ENCODE measurements at regions not wholly inside any gene's neighbourhood (a gene's known extent, or its start where the extent isn't known, plus 50 kb on each side); places are given as distances from the start of the nearest gene placed in this dataset.

- DNase-seq, result no peak
- H3K27me3 Mint-ChIP-seq (ENCODE audit: insufficient read depth), result no peaks in the 10 kb centered on the region
- no peak overlapping the region for H3K4me3 Mint-ChIP-seq
- H3K36me3 Mint-ChIP-seq (ENCODE audit: low read depth), result no peaks in the 10 kb centered on the region
- H3K4me1 Mint-ChIP-seq (ENCODE audit: low read depth), result no peaks in the 10 kb centered on the region
- no peak for TF ChIP-seq CTCF (IDR thresholded peaks at IDR 0.05)
- H3K9me3 Mint-ChIP-seq, result peaks cover 4% of the 10 kb centered on the region
- H3K27ac Mint-ChIP-seq, result no peak overlapping the region
Measured at GRCh38 chr12:86496595-86496994, 240.4 kb upstream of the MGAT4C start.

- no peaks in the 10 kb centered on the region for H3K27me3 Mint-ChIP-seq (ENCODE audit: insufficient read depth)
- peaks cover 36% of the 10 kb centered on the region for H3K9me3 Mint-ChIP-seq
- no peak overlapping the region for H3K27ac Mint-ChIP-seq
- DNase-seq, result no peak
- H3K4me1 Mint-ChIP-seq (ENCODE audit: low read depth), result no peaks in the 10 kb centered on the region
- H3K36me3 Mint-ChIP-seq (ENCODE audit: low read depth), result peaks cover 1% of the 10 kb centered on the region; the same call in 1 of the 2 replicates
- no peak for TF ChIP-seq CTCF (IDR thresholded peaks at IDR 0.05)
- H3K4me3 Mint-ChIP-seq, result no peak overlapping the region
Measured at GRCh38 chr12:86484473-86484872, 228.3 kb upstream of the MGAT4C start.

DNA sequence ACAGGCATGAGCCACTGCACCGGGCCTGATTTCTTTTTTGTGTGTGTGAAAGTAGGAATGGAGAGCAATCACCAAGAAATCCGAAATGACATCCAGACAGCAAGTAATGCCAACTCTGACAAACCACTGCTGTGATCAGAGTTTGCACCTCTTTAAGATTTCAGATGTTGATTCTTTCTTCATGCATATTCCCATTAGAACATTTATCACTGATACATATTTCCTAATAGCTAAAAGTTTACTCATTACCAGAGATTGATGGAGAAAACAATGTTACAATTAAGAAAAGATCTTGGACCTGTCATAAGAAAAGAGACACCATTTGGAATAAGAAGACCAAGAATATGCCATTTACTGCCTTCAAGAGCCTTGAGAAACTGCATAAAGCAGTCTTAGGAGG is 217.0 kb upstream of the MGAT4C start:
- Mint-ChIP-seq H3K9me3 (peaks cover 22% of the 10 kb centered on the region), H3K4me3 (no peak overlapping the region), H3K36me3 (ENCODE audit: low read depth) (no peaks in the 10 kb centered on the region), H3K4me1 (ENCODE audit: low read depth) (no peaks in the 10 kb centered on the region), H3K27ac (no peak overlapping the region), H3K27me3 (ENCODE audit: insufficient read depth) (no peaks in the 10 kb centered on the region)
- no peak for TF ChIP-seq CTCF (IDR thresholded peaks at IDR 0.05)
- no peak for DNase-seq

- Mint-ChIP-seq H3K27ac (no peak overlapping the region), H3K36me3 (ENCODE audit: low read depth) (no peaks in the 10 kb centered on the region), H3K4me3 (no peak overlapping the region), H3K4me1 (ENCODE audit: low read depth) (no peaks in the 10 kb centered on the region), H3K27me3 (ENCODE audit: insufficient read depth) (no peaks in the 10 kb centered on the region), H3K9me3 (peaks cover 10% of the 10 kb centered on the region)
- no peak for TF ChIP-seq CTCF (IDR thresholded peaks at IDR 0.05)
- no peak for DNase-seq
Measured at GRCh38 chr12:86456776-86457175, 200.6 kb upstream of the MGAT4C start.

DNA sequence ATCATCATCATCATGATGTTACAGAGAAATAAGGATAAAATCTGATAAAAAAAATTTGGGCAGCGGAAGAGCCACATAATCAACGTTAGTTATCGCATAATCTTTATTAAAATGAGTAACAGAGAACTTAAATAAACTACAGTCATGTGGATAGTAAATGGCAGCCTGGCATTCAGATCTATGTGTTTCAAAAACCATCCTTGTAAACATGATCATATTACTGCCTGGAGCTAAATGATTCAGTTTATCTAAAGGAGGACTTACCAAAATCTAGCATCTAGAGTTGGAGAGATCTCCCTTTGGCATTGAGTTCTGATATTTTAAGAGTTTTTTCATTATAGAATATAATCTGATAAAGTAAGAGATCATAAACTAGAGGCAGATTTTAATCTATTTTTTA is 200.1 kb upstream of the MGAT4C start:
- H3K27me3 Mint-ChIP-seq (ENCODE audit: insufficient read depth), result no peaks in the 10 kb centered on the region
- no peak for DNase-seq
- H3K27ac Mint-ChIP-seq, result no peak overlapping the region
- no peaks in the 10 kb centered on the region for H3K36me3 Mint-ChIP-seq (ENCODE audit: low read depth)
- no peak for TF ChIP-seq CTCF (IDR thresholded peaks at IDR 0.05)
- no peaks in the 10 kb centered on the region for H3K4me1 Mint-ChIP-seq (ENCODE audit: low read depth)
- H3K4me3 Mint-ChIP-seq, result no peak overlapping the region
- peaks cover 15% of the 10 kb centered on the region for H3K9me3 Mint-ChIP-seq

GRCh38 chr12:86445356-86445755 is 189.2 kb upstream of the MGAT4C start:
- DNase-seq, result no peak
- H3K27ac Mint-ChIP-seq, result no peak overlapping the region
- no peaks in the 10 kb centered on the region for H3K4me1 Mint-ChIP-seq (ENCODE audit: low read depth)
- H3K9me3 Mint-ChIP-seq, result peaks cover 17% of the 10 kb centered on the region
- H3K4me3 Mint-ChIP-seq, result no peak overlapping the region
- H3K27me3 Mint-ChIP-seq (ENCODE audit: insufficient read depth), result no peaks in the 10 kb centered on the region
- no peaks in the 10 kb centered on the region; the same call in 1 of the 2 replicates for H3K36me3 Mint-ChIP-seq (ENCODE audit: low read depth)
- TF ChIP-seq CTCF (IDR thresholded peaks at IDR 0.05), result no peak
